Activated B cell treated with CpG ODN at 0.5 μM for 24 hours (primary cell): ENCODE measurements at regions not wholly inside any gene's neighbourhood (a gene's known extent, or its start where the extent isn't known, plus 50 kb on each side); places are given as distances from the start of the nearest gene placed in this dataset.

ENCODE experiments used
- ATAC-seq: fragments of 200-7000 bp; cut with Tn5 transposase; one replicate; pipeline ENCODE4 v1.10.0; 2021; ENCODE audit warnings: low read depth, mild to moderate bottlenecking, moderate library complexity
- CTCF ChIA-PET: fragments of 350-600 bp; sonication (Branson Sonifier 250); formaldehyde crosslinking; loops from one replicate; lab custom pipeline; 2021; ENCODE audit warnings: antibody characterized with exemption; lab: Charles Lee
- POLR2A ChIA-PET: fragments of 350-600 bp; sonication (Branson Sonifier 250); formaldehyde crosslinking; loops from one replicate; lab custom pipeline; 2021; ENCODE audit warnings: antibody characterized with exemption; lab: Charles Lee
- DNase-seq: peaks from one replicate; pipeline ENCODE4 v3.0.0; 2022
- H3K27ac Mint-ChIP-seq: one replicate; pipeline ENCODE4 v1.8.0; 2020; ENCODE audit warnings: mixed read lengths
- H3K27me3 Mint-ChIP-seq: one replicate; pipeline ENCODE4 v1.8.0; 2021; ENCODE audit warnings: mixed read lengths
- H3K36me3 Mint-ChIP-seq: one replicate; pipeline ENCODE4 v1.8.0; 2021; ENCODE audit warnings: low read depth, mixed read lengths
- H3K4me1 Mint-ChIP-seq: one replicate; pipeline ENCODE4 v1.8.0; 2021; ENCODE audit warnings: mixed read lengths
- H3K4me3 Mint-ChIP-seq: one replicate; pipeline ENCODE4 v1.8.0; 2020; ENCODE audit warnings: mild to moderate bottlenecking, mixed read lengths
- H3K9me3 Mint-ChIP-seq: one replicate; pipeline ENCODE4 v1.8.0; 2020; ENCODE audit warnings: mixed read lengths
- CTCF ChIP-seq: fragments of 200-600 bp; IDR thresholded peaks from one replicate; pipeline ENCODE4 v1.8.0; 2022; ENCODE audit warnings: antibody characterized with exemption, mild to moderate bottlenecking
- intact Hi-C: fragments of 100-400 bp; cut with micrococcal nuclease; formaldehyde crosslinking; loops from one replicate; pipeline ENCODE4 v1.15.1; 2024

DNA sequence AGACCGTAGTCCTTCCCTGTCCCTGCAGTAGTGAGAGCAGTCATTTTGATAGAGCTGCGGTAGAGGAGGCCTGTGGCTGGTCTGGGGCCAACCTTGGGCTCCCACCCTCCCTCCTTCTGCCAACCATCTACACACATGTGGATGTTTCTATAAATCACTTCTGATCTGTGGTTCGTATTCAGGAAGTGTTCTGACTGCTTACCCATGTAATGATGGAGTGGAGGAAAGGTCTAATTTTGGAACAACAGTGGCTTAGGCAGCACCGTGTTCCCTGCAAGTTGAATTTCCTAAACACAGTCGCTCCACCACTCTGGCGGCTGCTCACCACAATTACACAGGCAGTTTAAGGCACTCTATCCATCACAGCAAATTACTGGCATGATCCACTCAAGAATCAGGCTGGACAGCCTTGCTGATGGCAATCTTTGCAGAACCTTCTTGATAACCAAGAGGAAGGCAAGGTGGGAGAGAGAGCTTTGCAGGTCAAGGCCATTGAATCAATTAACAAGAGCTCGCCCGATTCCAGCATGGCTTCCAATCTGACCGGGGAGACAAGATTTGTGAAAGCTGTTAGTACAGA, 104.7 kb upstream of the VEPH1 start:
- DNase-seq: no peak
- no peaks in the 10 kb centered on the region for H3K36me3 Mint-ChIP-seq
- TF ChIP-seq CTCF: no peak
- CTCF ChIA-PET: interaction anchor here (1.4 to 3.2 kb wide), 2 partner anchors 35 to 826 kb away, joined by 3 to 38 read pairs; no protein-coding TSS in a partner anchor
- POLR2A ChIA-PET: no interaction called here
- no peak overlapping the region for H3K4me3 Mint-ChIP-seq
- ATAC-seq: no peak
- no peak overlapping the region for H3K27ac Mint-ChIP-seq
- peaks cover 2% of the 10 kb centered on the region for H3K4me1 Mint-ChIP-seq
- intact Hi-C loops: loop anchor here (5.0 kb wide), 1 partner anchor 1184 kb away; no protein-coding TSS in a partner anchor
- no peaks in the 10 kb centered on the region for H3K9me3 Mint-ChIP-seq
- H3K27me3 Mint-ChIP-seq: peaks cover 24% of the 10 kb centered on the region

DNA sequence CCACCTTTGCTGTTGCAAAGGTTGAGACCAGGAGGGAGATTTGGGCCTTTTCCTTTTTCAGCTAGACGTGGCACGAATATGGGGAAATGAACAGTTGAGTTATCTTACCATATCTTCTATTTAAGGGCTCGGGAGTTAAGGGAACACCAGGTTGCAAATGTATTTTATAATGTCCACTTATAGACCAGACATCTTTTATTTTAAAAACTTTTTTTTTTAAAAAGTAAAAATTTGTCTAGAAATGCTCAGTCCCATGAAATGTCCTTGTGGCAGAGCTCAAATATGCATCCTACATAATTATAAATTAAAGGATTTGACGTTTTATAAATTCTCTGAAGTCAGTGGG, 103.6 kb upstream of the VEPH1 start:
- ATAC-seq (no peak), DNase-seq (no peak)
- Mint-ChIP-seq H3K9me3 (no peaks in the 10 kb centered on the region), H3K4me1 (peaks cover 2% of the 10 kb centered on the region), H3K27me3 (peaks cover 24% of the 10 kb centered on the region), H3K27ac (no peak overlapping the region), H3K4me3 (no peak overlapping the region), H3K36me3 (no peaks in the 10 kb centered on the region)
- ChIA-PET CTCF (interaction anchor here (0.9 to 3.2 kb wide), 14 partner anchors 9 to 927 kb away, joined by 3 to 38 read pairs (median 6); no protein-coding TSS in a partner anchor), POLR2A (no interaction called here)
- intact Hi-C loops: loop anchor here (1.0 to 5.0 kb wide), 4 partner anchors 706 to 1185 kb away; no protein-coding TSS in a partner anchor
- no peak for TF ChIP-seq CTCF

GRCh38 chr3:157606011-157606851, 103.0 kb upstream of the VEPH1 start:
- intact Hi-C loops: loop anchor here (1.0 to 5.0 kb wide), 4 partner anchors 707 to 1186 kb away; no protein-coding TSS in a partner anchor
- Mint-ChIP-seq H3K27ac (no peak overlapping the region), H3K27me3 (peaks cover 20% of the 10 kb centered on the region), H3K4me3 (no peak overlapping the region), H3K36me3 (no peaks in the 10 kb centered on the region), H3K9me3 (no peaks in the 10 kb centered on the region), H3K4me1 (peaks cover 2% of the 10 kb centered on the region)
- POLR2A ChIA-PET: no interaction called here
- DNase-seq: peak; percentile 36
- CTCF ChIA-PET: interaction anchor here (0.8 to 3.2 kb wide), 16 partner anchors 8 to 928 kb away, joined by 3 to 38 read pairs (median 6); no protein-coding TSS in a partner anchor
- peak; percentile 93 for ATAC-seq
- no peak for TF ChIP-seq CTCF

GRCh38 chr3:157605356-157605755, 102.1 kb upstream of the VEPH1 start:
- intact Hi-C loops: loop anchor here (5.0 kb wide), 1 partner anchor 1187 kb away; no protein-coding TSS in a partner anchor
- Mint-ChIP-seq H3K27me3 (peaks cover 18% of the 10 kb centered on the region), H3K4me3 (no peak overlapping the region), H3K27ac (no peak overlapping the region), H3K4me1 (peaks cover 2% of the 10 kb centered on the region), H3K36me3 (no peaks in the 10 kb centered on the region), H3K9me3 (no peaks in the 10 kb centered on the region)
- no peak for TF ChIP-seq CTCF
- no peak for ATAC-seq
- ChIA-PET CTCF (interaction anchor here (1.3 to 3.2 kb wide), 4 partner anchors 9 to 929 kb away, joined by 3 to 38 read pairs (median 8); no protein-coding TSS in a partner anchor), POLR2A (interaction anchor here (0.7 kb wide), 1 partner anchor 963 kb away, joined by 3 read pairs; no protein-coding TSS in a partner anchor)
- no peak for DNase-seq

- no peak for DNase-seq
- no peaks in the 10 kb centered on the region for H3K9me3 Mint-ChIP-seq
- CTCF ChIA-PET: no interaction called here
- ATAC-seq: no peak
- H3K27me3 Mint-ChIP-seq: peaks cover 9% of the 10 kb centered on the region
- H3K36me3 Mint-ChIP-seq: no peaks in the 10 kb centered on the region
- intact Hi-C loops: no loop called here
- H3K27ac Mint-ChIP-seq: no peak overlapping the region
- no peak for TF ChIP-seq CTCF
- peaks cover 2% of the 10 kb centered on the region for H3K4me1 Mint-ChIP-seq
- H3K4me3 Mint-ChIP-seq: no peak overlapping the region
- POLR2A ChIA-PET: no interaction called here
These were observed 99.2 kb upstream of the VEPH1 start for GRCh38 chr3:157602424-157602823.
